ENCODE measurements at regions not wholly inside any gene's neighbourhood (a gene's known extent, or its start where the extent isn't known, plus 50 kb on each side); places are given as distances from the start of the nearest gene placed in this dataset.

DNA sequence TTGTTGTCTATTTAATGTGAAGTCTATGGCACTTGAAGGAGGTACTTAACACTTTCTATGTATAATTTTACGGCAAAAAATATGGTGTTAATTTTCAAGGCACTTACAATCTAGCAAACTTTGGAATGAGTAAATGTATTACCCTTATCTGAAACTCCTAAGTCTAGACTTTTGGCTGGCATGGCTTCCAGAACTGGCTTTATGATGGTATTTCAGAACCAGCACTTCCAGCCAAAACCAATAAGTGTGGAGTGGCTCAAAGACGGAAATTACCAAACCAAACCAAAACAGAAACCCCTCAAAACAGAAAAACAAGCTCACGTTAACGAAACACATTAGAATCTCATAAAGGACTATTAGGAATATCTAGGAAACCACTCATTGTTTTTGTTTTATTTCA is 205.6 kb upstream of the HAND2 start:
- ChIA-PET RAD21 (ENCODE audit: low non-redundant PET in 1 of 2, low total read pairs in 2 of 2, uncharacterized antibody in 2 of 2, unreplicated experiment in 2 of 2) (no interaction called here), POLR2A (no interaction called here), CTCF (no interaction called here)
- intact Hi-C loops (cut with micrococcal nuclease) = no loop called here
- Histone ChIP-seq H3K9ac (ENCODE audit: low read length) (no peak overlapping the region), H3K36me3 (ENCODE audit: control insufficient read depth in 1 of 2, insufficient read depth in 2 of 2, low read length in 2 of 2) (no peaks in the 10 kb centered on the region), H3K4me3 (replicated peaks in 1 of 2; ENCODE audit: low read depth in 1 of 2, low read length in 2 of 2) (no peak overlapping the region), H2AFZ (ENCODE audit: low read depth, low read length, poor library complexity, severe bottlenecking) (no peak overlapping the region), H3K79me2 (ENCODE audit: insufficient read depth, low read length) (no peaks in the 10 kb centered on the region), H3K4me1 (ENCODE audit: control insufficient read depth in 1 of 2, insufficient read depth in 2 of 2, low read length in 2 of 2) (no peaks in the 10 kb centered on the region), H3K9me2 (ENCODE audit: insufficient read depth) (no peaks in the 10 kb centered on the region), H4K20me1 (ENCODE audit: insufficient read depth) (no peaks in the 10 kb centered on the region), H3K27ac (ENCODE audit: low read depth, low read length) (no peak overlapping the region), H3K9me3 (ENCODE audit: control insufficient read depth in 1 of 2, insufficient read depth in 1 of 2, low read depth in 1 of 2, low read length in 2 of 2) (no peaks in the 10 kb centered on the region), H3K27me3 (ENCODE audit: insufficient read depth, low read length) (peaks cover 13% of the 10 kb centered on the region; the same call in 1 of the 2 replicates), H3K4me2 (ENCODE audit: low read length) (no peak overlapping the region)
- TF ChIP-seq FOSL1 (IDR thresholded peaks at IDR 0.05; ENCODE audit: low read depth) (no peak), JUND (IDR thresholded peaks at IDR 0.05) (no peak), CBX3 (IDR thresholded peaks at IDR 0.05; ENCODE audit: low read depth) (no peak), ZFX (IDR thresholded peaks at IDR 0.05) (no peak), POLR2A (IDR thresholded peaks at IDR 0.05; ENCODE audit: borderline replicate concordance, extremely low read depth, insufficient read depth, insufficient read length) (no peak), YY1 (IDR thresholded peaks at IDR 0.05; ENCODE audit: extremely low read depth, insufficient replicate concordance, low read depth, low read length) (no peak), EZH2 (IDR thresholded peaks at IDR 0.05) (no peak), ELF1 (IDR thresholded peaks at IDR 0.05; ENCODE audit: borderline replicate concordance, low read depth) (no peak)
- TF ChIP-seq, protein P1, sequence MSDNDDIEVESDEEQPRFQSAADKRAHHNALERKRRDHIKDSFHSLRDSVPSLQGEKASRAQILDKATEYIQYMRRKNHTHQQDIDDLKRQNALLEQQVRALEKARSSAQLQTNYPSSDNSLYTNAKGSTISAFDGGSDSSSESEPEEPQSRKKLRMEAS (IDR thresholded peaks at IDR 0.05) = no peak
- TF ChIP-seq, protein P2, sequence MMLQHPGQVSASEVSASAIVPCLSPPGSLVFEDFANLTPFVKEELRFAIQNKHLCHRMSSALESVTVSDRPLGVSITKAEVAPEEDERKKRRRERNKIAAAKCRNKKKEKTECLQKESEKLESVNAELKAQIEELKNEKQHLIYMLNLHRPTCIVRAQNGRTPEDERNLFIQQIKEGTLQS (IDR thresholded peaks at IDR 0.05) = no peak
- BruUV-seq (replicated peaks) = no TSS peak
- DNase-seq (ENCODE audit: low read depth, low spot score) (no peak), ATAC-seq (no peak)

DNA sequence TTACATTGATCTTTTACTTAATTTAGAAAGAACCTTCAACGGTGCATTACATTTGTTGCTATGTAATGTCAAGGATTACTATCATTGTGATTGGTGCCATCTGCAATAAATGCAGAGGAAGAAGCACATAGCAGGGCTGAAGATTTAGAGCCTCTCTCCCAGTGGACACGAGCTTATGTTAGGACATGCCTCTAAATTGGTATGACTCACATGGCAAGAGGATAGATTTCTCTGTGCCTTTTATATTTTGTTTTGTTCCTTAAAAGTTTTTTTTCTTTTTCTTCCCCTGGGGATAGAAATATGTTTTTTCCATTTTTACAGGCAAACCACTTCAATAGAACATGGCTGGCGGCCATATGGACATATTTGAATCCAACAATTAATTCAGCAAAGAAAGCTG is 205.0 kb upstream of the HAND2 start:
- Histone ChIP-seq H4K20me1 (ENCODE audit: insufficient read depth) (no peaks in the 10 kb centered on the region), H2AFZ (ENCODE audit: low read depth, low read length, poor library complexity, severe bottlenecking) (no peak overlapping the region), H3K9me3 (ENCODE audit: control insufficient read depth in 1 of 2, insufficient read depth in 1 of 2, low read depth in 1 of 2, low read length in 2 of 2) (no peaks in the 10 kb centered on the region), H3K79me2 (ENCODE audit: insufficient read depth, low read length) (no peaks in the 10 kb centered on the region), H3K27ac (ENCODE audit: low read depth, low read length) (no peak overlapping the region), H3K9ac (ENCODE audit: low read length) (no peak overlapping the region), H3K36me3 (ENCODE audit: control insufficient read depth in 1 of 2, insufficient read depth in 2 of 2, low read length in 2 of 2) (no peaks in the 10 kb centered on the region), H3K4me3 (replicated peaks in 1 of 2; ENCODE audit: low read depth in 1 of 2, low read length in 2 of 2) (no peak overlapping the region), H3K27me3 (ENCODE audit: insufficient read depth, low read length) (peaks cover 13% of the 10 kb centered on the region; the same call in 1 of the 2 replicates), H3K4me1 (ENCODE audit: control insufficient read depth in 1 of 2, insufficient read depth in 2 of 2, low read length in 2 of 2) (no peaks in the 10 kb centered on the region), H3K9me2 (ENCODE audit: insufficient read depth) (no peaks in the 10 kb centered on the region), H3K4me2 (ENCODE audit: low read length) (no peak overlapping the region)
- DNase-seq (ENCODE audit: low read depth, low spot score) (no peak), ATAC-seq (no peak)
- intact Hi-C loops (cut with micrococcal nuclease) = no loop called here
- CTCF ChIA-PET = no interaction called here
- no TSS peak for BruUV-seq (replicated peaks)
- no peak for TF ChIP-seq EZH2 (IDR thresholded peaks at IDR 0.05)
- TF ChIP-seq ZNF274 (IDR thresholded peaks at IDR 0.05; ENCODE audit: low read depth, low read length) = no peak
- TF ChIP-seq ELF1 (IDR thresholded peaks at IDR 0.05; ENCODE audit: borderline replicate concordance, low read depth) = no peak
- no peak for TF ChIP-seq YY1 (IDR thresholded peaks at IDR 0.05; ENCODE audit: extremely low read depth, insufficient replicate concordance, low read depth, low read length)
- TF ChIP-seq SIN3A (IDR thresholded peaks at IDR 0.05; ENCODE audit: low read depth) = no peak
- TF ChIP-seq, protein P3, sequence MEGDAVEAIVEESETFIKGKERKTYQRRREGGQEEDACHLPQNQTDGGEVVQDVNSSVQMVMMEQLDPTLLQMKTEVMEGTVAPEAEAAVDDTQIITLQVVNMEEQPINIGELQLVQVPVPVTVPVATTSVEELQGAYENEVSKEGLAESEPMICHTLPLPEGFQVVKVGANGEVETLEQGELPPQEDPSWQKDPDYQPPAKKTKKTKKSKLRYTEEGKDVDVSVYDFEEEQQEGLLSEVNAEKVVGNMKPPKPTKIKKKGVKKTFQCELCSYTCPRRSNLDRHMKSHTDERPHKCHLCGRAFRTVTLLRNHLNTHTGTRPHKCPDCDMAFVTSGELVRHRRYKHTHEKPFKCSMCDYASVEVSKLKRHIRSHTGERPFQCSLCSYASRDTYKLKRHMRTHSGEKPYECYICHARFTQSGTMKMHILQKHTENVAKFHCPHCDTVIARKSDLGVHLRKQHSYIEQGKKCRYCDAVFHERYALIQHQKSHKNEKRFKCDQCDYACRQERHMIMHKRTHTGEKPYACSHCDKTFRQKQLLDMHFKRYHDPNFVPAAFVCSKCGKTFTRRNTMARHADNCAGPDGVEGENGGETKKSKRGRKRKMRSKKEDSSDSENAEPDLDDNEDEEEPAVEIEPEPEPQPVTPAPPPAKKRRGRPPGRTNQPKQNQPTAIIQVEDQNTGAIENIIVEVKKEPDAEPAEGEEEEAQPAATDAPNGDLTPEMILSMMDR (IDR thresholded peaks at IDR 0.05 in 2 of 3, conservative IDR thresholded peaks at IDR 0.05 in 1 of 3; ENCODE audit: borderline replicate concordance in 1 of 3, insufficient read depth in 1 of 3, low read depth in 2 of 3, low read length in 2 of 3) = no peak
- no peak for TF ChIP-seq CBX3 (IDR thresholded peaks at IDR 0.05; ENCODE audit: low read depth)
- no peak for TF ChIP-seq EZH2phosphoT487 (IDR thresholded peaks at IDR 0.05; ENCODE audit: borderline replicate concordance)
- TF ChIP-seq ZFX (IDR thresholded peaks at IDR 0.05) = no peak
- TF ChIP-seq, protein P2 (IDR thresholded peaks at IDR 0.05) = no peak
- TF ChIP-seq SRF (IDR thresholded peaks at IDR 0.05; ENCODE audit: low read depth) = no peak
- TF ChIP-seq POLR2AphosphoS5 (IDR thresholded peaks at IDR 0.05; ENCODE audit: low read depth, low read length) = no peak
- TF ChIP-seq CEBPB (IDR thresholded peaks at IDR 0.05; ENCODE audit: low read depth) = no peak
- POLR2A ChIA-PET = no interaction called here
- RAD21 ChIA-PET (ENCODE audit: low non-redundant PET in 1 of 2, low total read pairs in 2 of 2, uncharacterized antibody in 2 of 2, unreplicated experiment in 2 of 2) = no interaction called here
